ENCODE measurements at regions not wholly inside any gene's neighbourhood (a gene's known extent, or its start where the extent isn't known, plus 50 kb on each side); places are given as distances from the start of the nearest gene placed in this dataset.
A peak's percentile ranks its signal among the peaks of the same experiment; 100 is the strongest.
"Not testable (repeated sequence)": the region's sequence is repeated elsewhere in the genome, so short reads cannot be mapped to it uniquely, and the experiment has no call there.

GRCh38 chr2:91895091-91895490 is 2976.1 kb upstream of the TEKT4 start:
- not testable (repeated sequence) for TF ChIP-seq EP300 (IDR thresholded peaks at IDR 0.05; ENCODE audit: low read depth)
- TF ChIP-seq CTCF (IDR thresholded peaks at IDR 0.05), result peak in 2 of 5 experiments; percentile 22 to 25
